ENCODE measurements at regions not wholly inside any gene's neighbourhood (a gene's known extent, or its start where the extent isn't known, plus 50 kb on each side); places are given as distances from the start of the nearest gene placed in this dataset.

DNA sequence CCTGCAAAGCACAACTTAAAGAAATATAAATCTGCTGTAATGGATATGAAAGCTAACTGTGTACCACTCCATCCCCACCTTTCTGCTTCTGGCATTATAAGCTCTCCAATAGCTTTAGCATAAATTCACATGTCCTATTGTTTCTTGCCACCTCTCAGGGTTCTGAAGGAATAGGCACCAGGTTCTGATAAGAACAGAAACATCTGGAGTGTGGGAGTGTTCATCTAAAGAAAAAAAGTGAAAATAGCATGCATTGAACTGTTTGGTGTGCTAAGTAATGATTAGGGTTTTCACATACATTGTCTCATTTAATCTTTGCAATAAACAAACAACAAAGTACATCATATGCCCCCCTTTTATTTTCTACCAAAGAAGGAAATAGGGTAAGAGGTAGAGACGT, 72.3 kb downstream of the FAM76B start:
- no peak for ATAC-seq (ENCODE audit: insufficient read depth, low read depth)
- DNase-seq = no peak
- TF ChIP-seq EZH2 (IDR thresholded peaks at IDR 0.05; ENCODE audit: borderline replicate concordance, low read depth, low read length, severe bottlenecking) = no peak
- TF ChIP-seq, protein P1, sequence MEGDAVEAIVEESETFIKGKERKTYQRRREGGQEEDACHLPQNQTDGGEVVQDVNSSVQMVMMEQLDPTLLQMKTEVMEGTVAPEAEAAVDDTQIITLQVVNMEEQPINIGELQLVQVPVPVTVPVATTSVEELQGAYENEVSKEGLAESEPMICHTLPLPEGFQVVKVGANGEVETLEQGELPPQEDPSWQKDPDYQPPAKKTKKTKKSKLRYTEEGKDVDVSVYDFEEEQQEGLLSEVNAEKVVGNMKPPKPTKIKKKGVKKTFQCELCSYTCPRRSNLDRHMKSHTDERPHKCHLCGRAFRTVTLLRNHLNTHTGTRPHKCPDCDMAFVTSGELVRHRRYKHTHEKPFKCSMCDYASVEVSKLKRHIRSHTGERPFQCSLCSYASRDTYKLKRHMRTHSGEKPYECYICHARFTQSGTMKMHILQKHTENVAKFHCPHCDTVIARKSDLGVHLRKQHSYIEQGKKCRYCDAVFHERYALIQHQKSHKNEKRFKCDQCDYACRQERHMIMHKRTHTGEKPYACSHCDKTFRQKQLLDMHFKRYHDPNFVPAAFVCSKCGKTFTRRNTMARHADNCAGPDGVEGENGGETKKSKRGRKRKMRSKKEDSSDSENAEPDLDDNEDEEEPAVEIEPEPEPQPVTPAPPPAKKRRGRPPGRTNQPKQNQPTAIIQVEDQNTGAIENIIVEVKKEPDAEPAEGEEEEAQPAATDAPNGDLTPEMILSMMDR (IDR thresholded peaks at IDR 0.05; ENCODE audit: borderline replicate concordance, extremely low read depth, low read length, poor library complexity, severe bottlenecking) = no peak
- Histone ChIP-seq H3K36me3 (ENCODE audit: insufficient read depth, low read length) (no peaks in the 10 kb centered on the region), H3K9ac (ENCODE audit: low read depth, low read length) (no peak overlapping the region), H4K20me1 (ENCODE audit: insufficient read depth, low read length) (no peaks in the 10 kb centered on the region), H3K4me3 (ENCODE audit: low read depth in 1 of 2, low read length in 2 of 2) (no peak overlapping the region), H3K4me2 (ENCODE audit: insufficient read depth, low read length) (no peak overlapping the region), H3K9me3 (ENCODE audit: insufficient read depth, low read length, severe bottlenecking) (no peaks in the 10 kb centered on the region), H2AFZ (ENCODE audit: low read depth, low read length) (no peak overlapping the region), H3K79me2 (ENCODE audit: insufficient read depth, low read length) (no peaks in the 10 kb centered on the region), H3K27ac (ENCODE audit: low read length) (no peak overlapping the region), H3K27me3 (ENCODE audit: insufficient read depth, low read length, poor library complexity) (peaks cover 7% of the 10 kb centered on the region), H3K4me1 (ENCODE audit: insufficient read depth, low read length) (no peaks in the 10 kb centered on the region)

DNA sequence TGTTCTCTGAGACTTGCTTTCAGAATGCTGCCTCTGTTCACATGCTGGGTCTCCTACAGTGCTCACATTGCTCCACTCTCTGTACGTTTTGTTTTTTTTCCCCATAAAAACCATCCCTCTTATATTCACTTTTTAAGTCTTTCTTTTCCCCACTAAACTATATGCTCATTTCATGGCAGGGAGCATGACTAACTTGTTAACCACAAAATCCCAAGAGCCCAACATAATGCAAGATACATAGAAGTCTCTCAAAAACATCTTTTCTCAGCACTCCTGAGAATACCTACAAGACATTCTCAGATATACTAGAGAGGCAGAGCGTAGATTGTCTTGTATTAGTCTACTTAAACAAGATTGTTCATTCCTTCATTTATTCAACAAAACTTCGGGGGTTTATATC, 73.3 kb downstream of the FAM76B start:
- no peaks in the 10 kb centered on the region for H3K4me1 ChIP-seq (ENCODE audit: insufficient read depth, low read length)
- H3K27ac ChIP-seq (ENCODE audit: low read length) = no peak overlapping the region
- H3K9me3 ChIP-seq (ENCODE audit: insufficient read depth, low read length, severe bottlenecking) = no peaks in the 10 kb centered on the region
- no peak for TF ChIP-seq EZH2 (IDR thresholded peaks at IDR 0.05; ENCODE audit: borderline replicate concordance, low read depth, low read length, severe bottlenecking)
- TF ChIP-seq, protein P1 (IDR thresholded peaks at IDR 0.05; ENCODE audit: borderline replicate concordance, extremely low read depth, low read length, poor library complexity, severe bottlenecking) = no peak
- H2AFZ ChIP-seq (ENCODE audit: low read depth, low read length) = no peak overlapping the region
- H3K4me3 ChIP-seq (ENCODE audit: low read depth in 1 of 2, low read length in 2 of 2) = no peak overlapping the region
- H3K9ac ChIP-seq (ENCODE audit: low read depth, low read length) = no peak overlapping the region
- H4K20me1 ChIP-seq (ENCODE audit: insufficient read depth, low read length) = no peaks in the 10 kb centered on the region
- no peaks in the 10 kb centered on the region for H3K79me2 ChIP-seq (ENCODE audit: insufficient read depth, low read length)
- H3K36me3 ChIP-seq (ENCODE audit: insufficient read depth, low read length) = no peaks in the 10 kb centered on the region
- ATAC-seq (ENCODE audit: insufficient read depth, low read depth) = no peak
- H3K4me2 ChIP-seq (ENCODE audit: insufficient read depth, low read length) = no peak overlapping the region
- DNase-seq = no peak
- H3K27me3 ChIP-seq (ENCODE audit: insufficient read depth, low read length, poor library complexity) = peaks cover 7% of the 10 kb centered on the region

DNA sequence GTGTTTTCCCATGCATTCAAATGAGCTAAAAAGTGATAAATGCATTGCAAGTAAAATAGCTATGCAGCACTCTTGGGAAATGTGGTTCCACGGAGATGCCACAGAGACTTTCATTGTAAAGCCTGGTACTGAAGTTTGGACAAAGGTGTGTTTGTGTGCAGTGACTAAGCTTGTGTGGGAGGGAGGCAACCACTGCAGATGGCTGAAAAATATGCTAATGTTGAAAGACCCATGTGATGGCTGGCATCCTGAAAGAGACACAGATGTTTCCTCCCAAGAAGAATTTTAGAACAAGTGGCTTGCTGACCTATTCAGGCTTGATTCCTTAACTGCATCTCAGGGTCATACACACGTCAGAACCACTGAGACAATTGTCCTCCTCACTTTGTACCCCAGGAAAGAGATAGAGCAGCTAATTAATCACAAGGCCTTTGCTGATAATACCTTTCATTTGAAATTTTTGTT, 73.8 kb downstream of the FAM76B start:
- Histone ChIP-seq H3K9me3 (ENCODE audit: insufficient read depth, low read length, severe bottlenecking) (no peaks in the 10 kb centered on the region), H2AFZ (ENCODE audit: low read depth, low read length) (no peak overlapping the region), H3K4me2 (ENCODE audit: insufficient read depth, low read length) (no peak overlapping the region), H4K20me1 (ENCODE audit: insufficient read depth, low read length) (no peaks in the 10 kb centered on the region), H3K4me3 (ENCODE audit: low read depth in 1 of 2, low read length in 2 of 2) (no peak overlapping the region), H3K27ac (ENCODE audit: low read length) (no peak overlapping the region), H3K9ac (ENCODE audit: low read depth, low read length) (no peak overlapping the region), H3K4me1 (ENCODE audit: insufficient read depth, low read length) (no peaks in the 10 kb centered on the region), H3K79me2 (ENCODE audit: insufficient read depth, low read length) (no peaks in the 10 kb centered on the region), H3K36me3 (ENCODE audit: insufficient read depth, low read length) (no peaks in the 10 kb centered on the region), H3K27me3 (ENCODE audit: insufficient read depth, low read length, poor library complexity) (peaks cover 7% of the 10 kb centered on the region)
- no peak for TF ChIP-seq EZH2 (IDR thresholded peaks at IDR 0.05; ENCODE audit: borderline replicate concordance, low read depth, low read length, severe bottlenecking)
- TF ChIP-seq, protein P1 (IDR thresholded peaks at IDR 0.05; ENCODE audit: borderline replicate concordance, extremely low read depth, low read length, poor library complexity, severe bottlenecking) = no peak
- ATAC-seq (ENCODE audit: insufficient read depth, low read depth) (peak; percentile 48; the same call in 1 of the 3 replicates), DNase-seq (no peak)

All from DND-41 (cell line).